NOMO-1 (cell line): ENCODE measurements at regions not wholly inside any gene's neighbourhood (a gene's known extent, or its start where the extent isn't known, plus 50 kb on each side); places are given as distances from the start of the nearest gene placed in this dataset.
"Not testable (repeated sequence)": the region's sequence is repeated elsewhere in the genome, so short reads cannot be mapped to it uniquely, and the experiment has no call there.

Experiments
- DNase-seq, 2 experiments: peaks; one replicate each; lab custom pipeline; 2025; ENCODE audit not compliant: unreplicated experiment in 2 of 2; lab: John Stamatoyannopoulos, UW

DNA sequence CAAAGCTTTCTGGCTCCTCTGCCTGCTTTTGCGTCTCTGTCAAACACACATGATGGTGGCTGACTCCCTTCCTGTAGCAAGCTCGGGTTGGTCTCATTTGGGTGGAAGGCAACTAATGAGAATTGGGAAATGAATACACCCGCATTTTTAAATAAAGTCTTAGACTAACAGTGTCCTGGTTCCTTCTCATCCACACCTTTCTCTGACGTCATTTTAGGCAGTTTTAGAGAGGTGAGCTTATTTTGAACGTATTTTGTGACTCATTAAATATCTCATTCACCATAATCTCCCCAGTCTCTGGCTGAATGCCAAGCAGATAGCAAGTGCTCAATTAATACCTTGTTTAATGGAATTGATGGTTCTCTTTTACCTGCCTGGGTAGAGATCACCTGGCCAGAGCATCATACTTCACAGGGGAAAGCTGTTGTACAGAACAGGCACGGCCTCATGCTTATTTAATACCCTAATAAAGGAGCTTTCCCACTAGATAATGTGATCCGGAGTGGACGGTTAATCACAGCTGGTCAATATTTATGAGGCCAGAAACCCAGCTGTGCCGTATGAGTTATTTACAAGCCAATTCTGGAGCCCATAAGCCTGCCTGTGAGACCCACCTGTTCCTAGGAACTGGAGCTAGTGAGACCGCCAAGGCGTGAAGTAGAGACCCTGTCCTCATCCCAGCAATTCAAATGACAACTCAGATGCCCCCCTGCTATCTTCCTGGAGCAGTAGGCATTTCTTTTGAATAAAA is 149.7 kb upstream of the PROK2 start:
- DNase-seq, result no peak

DNA sequence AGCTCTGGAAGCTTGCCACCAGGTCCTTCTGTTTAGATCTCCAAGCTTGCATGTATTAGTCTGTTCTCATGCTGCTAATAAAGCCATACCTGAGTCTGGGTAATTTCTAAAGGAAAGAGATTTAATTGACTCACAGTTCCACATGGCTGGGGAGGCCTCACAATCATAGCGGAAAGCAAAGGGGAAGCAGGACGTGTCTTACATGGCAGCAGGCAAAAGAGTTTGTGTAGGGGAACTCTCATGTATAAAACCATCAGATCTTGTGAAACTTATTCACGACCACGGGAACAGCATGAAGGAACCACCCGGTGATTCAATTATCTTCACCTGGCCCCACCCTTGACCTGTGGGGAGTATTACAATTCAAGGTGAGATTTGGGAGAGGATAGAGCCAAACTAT is 147.0 kb upstream of the PROK2 start:
- no peak for DNase-seq

DNA sequence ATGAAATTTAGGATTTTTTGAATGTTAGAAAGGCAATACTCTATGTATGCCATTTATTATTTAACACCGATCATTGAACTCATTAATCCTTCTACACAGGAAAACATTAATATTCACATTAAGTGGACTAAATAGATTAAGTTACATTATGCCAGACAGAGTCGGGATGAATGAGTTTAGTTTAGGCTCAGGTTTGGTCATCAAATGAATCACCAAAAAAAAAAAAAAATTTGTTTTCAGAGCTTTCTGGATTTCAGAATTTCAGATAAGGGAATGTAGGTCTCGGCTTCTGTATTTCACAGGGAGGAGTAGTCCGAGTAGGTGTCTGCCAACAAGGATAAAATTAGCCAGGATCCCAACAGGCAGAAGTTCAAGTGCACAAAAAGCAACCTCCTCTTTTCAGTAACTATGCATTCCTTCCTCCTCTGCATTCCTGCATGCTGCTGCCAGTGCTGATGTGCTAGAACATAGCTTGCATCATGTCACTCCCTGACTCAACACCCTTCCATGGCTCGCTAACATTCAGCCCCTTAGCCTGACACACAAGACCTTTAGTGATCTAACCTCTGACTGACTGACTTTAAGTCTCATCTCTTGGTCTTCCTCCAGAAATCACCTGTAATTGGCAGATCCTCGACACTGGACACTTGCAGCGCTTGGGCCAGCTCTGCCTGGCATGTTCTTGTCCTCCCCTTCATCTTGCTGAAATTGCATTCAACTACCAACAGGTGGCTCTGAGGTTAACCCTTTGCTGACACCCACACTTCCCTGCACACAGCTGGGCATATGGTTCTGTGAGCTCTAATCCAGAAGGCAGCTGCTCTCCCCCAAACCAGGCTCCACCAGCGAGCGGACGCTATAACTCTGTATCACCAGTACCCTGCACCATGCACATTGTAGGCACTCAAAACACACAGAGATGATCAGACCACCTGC is 145.4 kb upstream of the PROK2 start:
- no peak for DNase-seq

DNA sequence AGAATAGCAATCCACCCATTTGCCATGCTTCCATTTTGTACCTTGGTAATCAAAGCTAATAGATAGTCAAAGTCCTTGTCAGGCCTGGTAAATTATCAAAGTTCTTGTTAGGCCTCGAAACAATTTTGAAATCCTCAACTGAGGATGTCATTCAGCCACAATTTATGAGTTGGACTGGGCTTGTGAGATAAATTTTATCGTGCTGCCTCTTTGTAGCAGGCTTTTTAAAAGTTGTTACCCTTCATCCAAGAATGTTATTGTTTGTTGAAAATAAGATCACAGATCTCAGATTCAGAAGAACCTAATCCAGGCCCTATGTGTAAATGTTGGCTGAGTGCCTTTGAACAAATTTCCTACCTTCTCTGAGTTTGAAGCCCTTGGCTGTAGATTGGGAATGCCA is 143.3 kb upstream of the PROK2 start:
- no peak for DNase-seq

DNA sequence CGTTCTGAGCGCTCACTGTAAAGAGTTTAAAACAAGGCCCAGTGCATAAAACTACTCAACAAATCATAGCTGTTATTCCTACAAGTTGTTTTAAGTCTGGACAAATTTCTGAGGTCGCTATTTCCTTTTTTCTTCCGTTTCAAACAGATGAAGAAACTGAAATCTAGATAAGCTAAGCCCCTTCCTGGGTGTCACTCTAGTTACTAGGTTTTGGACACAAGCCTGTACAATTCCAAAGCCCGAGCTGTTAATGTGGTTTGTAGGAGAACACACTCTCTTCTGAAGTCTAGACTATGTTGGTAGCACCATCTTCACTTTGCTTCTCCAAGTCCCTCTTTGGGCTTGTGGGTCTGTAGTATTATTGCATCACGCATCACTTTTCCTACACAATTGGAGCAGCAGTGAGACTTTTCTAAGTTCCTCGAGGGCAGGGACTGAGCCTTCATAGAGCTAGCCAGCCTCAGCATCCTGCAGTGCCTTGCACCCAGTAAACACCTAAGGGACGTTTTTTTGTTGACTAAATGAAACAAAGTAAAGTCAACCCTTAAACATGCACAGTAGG is 142.6 kb upstream of the PROK2 start:
- DNase-seq, result no peak

DNA sequence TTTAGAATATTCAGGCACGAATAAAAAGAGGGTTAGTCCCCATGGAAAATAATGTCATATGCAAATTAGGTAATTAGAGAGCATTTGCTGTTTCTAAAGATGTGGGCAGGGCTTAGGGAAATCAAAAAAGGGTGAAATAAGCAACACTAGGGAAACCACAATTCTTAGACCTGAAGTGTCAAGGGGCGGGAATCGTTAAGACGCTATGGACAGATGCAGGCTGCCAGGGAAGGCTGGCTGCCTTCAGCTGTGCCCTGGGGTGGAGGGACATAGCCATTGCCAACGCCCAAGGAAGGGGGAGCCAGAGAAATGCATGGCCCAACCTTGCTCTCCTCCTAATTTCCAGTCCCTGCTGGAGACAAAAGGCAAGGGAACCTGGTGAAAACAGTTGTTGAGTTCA is 141.7 kb upstream of the PROK2 start:
- DNase-seq, result no peak

DNA sequence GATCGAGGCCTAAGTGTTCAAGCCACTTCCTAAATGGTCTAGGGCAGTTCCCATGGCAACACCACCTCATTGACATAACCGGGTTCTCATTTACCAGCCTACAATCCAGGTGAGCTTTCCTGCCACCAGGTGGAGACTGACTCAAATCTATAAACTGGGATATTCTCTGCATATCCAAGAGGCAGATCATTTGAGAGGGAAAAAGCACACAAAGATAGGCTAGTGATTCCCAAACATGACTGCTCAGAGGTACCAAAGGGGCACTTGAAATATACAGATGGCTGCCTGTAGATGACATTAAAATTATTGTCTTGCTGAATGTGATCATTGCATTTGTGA is 141.3 kb upstream of the PROK2 start:
- DNase-seq, result no peak

DNA sequence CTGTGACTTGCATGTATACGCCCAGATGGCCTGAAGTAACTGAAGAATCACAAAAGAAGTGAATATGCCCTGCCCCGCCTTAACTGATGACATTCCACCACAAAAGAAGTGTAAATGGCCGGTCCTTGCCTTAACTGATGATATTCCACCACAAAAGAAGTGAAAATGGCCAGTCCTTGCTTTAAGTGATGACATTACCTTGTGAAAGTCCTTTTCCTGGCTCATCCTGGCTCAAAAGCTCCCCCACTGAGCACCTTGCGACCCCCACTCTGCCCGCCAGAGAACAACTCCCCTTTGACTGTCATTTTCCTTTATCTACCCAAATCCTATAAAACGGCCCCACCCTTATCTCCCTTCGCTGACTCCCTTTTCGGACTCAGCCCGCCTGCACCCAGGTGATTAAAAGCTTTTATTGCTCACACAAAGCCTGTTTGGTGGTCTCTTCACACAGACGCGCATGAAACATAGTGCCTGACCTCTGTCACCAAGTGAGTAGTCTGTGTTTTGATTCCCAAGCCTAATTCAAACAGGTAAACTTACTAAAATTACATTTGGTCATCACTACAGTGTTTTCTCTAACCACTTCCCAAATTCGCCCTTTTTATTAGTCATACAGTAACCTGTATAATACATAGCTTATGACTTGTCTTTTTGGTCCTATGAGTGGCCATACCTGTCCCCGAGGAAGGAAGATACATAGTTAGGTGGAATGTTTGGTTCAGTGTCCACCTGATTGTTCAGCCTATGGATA is 140.7 kb upstream of the PROK2 start:
- not testable (repeated sequence) for DNase-seq

DNA sequence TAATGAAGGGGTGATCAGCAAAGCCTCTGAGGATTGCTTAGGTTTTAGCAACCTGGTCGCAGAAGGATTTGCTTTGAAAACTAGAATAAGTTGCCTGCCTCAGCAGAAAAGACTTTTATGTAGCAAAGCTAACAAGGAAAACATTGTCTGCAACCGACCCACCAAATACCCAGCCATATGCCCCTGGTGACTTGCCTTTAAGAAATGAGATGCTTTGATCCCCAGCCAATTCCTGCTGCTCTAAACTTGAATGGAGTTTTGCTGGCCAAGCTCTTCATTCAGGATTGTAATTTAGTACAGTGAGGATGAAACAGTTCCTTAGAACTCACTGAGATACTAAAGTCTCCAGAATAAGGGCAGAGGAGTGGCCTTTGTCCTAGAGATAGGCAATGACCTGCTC is 139.8 kb upstream of the PROK2 start:
- DNase-seq, result no peak

DNA sequence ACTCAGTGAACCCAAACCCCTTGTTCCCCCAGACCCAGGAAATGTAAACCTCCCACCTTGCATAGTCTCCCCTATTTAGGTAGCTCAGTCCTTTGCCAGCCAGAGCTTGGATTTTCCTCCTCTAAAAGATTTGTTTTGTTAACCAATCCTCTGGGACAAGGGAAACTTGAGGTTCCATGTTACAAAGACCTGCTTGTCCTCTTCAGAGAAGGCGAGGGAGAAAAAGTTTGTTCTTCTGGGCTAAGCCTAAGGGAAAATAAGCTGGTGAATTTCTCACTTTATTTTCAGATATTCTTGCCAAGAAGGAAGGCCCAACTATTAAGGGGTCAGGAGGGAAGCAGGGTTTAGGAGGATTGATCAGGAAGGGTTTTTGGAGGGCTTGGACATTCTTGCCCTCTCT is 136.1 kb upstream of the PROK2 start:
- DNase-seq, result no peak

DNA sequence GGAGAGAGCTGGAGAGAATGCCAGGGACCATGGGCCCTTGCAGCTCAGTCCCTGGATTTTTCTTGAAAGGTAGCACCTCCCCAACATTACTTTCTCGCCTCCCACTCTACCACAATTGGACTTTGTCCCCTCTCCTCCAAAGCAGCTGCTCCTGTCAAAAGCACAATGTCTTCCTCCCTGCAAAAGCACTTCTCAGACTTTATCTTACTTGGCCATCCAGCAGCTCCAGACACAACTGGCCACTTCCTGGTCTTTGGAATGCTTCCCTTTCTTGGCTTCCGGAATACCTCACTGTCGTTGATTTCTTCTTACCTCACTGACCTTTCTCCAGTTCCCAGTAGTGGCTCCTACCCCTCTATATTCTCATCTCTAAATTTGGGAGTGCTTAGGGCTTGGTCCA is 134.6 kb upstream of the PROK2 start:
- no peak for DNase-seq

DNA sequence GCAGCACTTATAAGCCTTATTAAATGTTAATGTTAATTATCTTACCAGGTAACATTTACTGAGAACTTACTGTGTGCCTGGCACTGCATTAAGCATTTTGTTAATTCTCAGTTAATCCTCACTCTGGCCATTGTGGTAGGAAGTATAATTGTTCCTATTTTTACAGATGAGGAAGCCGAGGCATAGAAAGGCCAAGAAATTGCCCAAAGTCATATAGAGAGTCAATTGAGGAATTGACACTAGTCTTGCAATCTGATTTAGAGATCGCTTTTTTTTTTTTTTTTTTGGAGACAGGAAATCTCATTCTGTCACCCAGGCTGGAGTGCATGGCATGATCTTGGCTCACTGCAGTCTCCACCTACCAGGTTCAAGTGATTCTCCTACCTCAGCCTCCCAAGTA is 132.6 kb upstream of the PROK2 start:
- DNase-seq, result peak; percentile 32 to 50

DNA sequence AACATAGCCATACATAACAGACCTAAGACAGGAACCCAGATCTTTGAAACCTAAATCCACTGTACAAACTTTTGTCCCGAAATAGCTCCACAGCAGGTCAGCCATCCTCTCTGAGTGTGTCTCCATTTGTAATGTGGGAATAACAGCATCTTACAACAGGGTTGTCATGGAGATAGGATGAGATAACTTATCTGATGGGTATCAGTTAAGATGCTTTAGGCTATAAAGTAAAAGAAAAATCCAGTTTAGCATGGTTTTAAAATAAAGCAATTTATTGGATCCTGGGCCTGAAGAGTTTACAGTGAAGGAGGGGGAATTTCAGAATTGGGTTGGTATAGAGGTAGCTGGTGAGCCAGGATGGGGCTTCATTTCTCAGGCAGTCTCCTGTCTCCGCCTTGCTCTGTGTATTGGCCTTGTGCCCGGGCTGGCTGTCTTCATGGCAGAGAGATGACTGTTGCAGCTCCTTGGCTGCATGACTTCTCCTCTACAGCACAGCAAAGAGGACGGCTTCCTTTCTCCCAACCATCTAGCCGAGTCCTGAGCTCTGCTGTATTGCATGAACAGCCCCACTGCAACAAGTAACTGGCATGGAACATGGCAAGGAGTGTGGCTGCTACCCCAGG is 131.9 kb upstream of the PROK2 start:
- no peak for DNase-seq

DNA sequence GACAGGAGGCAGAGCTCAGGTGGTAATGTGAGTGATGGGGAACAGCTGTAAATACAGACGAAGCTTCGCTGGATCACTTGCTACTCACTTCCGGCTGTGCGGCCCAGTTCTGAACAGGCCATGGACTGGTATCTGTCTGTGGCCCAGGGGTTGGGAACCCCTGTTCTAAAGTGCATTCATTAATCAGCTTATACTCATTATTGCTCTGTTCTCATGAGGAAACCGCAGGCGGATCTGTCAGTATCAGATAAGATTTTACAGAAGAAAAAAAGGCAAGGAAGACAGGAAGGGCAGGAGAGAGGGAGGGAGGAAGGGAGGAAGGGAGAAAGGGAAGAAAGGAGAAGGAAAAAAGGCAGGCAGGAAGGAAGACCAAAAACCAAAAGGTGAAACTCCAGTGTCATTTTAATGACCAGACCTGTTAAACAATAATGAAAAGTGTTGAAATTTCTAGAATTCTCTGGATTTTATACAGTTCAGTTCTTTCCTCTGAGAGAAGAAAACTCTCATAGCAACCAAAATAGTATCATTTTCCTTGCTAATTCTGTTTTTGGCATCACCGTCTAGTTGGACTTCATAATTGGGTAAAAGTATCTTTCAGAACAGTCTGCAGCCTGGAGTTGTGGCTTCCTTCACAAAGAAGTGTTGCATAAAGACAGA is 128.0 kb upstream of the PROK2 start:
- no peak for DNase-seq

DNA sequence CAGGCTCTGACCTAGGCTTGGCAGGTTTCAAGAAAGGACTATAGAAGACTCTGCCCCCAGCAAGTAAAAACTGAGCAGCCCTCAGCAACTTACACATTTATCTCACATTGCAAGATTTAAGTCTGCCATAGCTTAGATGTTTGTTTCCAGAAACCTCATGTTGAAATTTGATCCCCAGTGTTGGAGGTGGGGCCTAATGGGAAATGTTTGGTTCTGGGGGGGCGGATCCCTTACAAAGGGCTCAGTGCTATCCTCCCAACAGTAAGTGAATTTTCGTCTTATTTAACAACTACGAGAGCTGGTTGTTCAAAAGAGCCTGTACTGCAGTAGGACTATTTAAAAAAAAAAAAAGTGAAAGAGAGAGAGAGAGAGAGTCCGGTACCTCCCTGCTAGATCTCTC is 125.2 kb upstream of the PROK2 start:
- DNase-seq, result no peak

DNA sequence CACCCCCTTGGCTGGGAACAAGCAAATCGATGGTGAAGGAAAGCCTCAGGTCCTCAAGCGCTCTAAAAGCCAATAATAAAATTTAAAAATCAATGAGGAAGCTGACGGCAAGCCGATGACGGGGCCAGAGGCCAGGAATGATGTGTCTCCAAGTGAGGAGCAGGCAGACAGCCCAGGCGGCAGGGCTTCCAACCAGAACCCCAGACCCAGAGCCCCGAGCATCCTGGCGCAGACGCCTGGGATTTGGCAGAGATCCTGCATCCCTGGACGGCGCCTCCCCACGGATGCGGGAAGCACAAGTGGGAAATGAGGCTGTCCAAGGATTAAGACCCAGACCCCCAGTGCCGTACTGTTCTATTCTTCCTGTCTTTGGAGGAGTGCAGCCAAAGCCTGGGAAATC is 123.0 kb upstream of the PROK2 start:
- DNase-seq, result no peak

DNA sequence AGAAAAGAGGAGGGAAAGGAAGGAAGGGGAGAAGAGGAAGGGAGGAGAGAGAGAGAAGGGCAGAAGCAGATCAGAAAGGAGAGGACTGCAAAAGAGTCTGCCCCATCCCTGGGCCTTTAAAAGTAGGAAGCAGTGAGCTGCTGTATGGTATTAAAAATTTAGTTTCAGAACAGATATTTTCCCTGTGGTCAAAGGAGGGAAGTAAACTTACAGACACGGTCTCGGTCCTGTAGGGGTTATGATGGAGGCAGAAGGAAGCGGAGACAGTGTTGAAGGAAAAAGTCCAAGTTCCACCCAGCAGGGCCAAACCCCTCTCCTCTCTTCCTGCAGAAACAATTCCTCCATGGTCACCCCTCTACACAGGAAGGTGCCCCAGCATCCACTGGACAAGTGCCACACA is 122.0 kb upstream of the PROK2 start:
- DNase-seq, result peak; percentile 71 to 80

DNA sequence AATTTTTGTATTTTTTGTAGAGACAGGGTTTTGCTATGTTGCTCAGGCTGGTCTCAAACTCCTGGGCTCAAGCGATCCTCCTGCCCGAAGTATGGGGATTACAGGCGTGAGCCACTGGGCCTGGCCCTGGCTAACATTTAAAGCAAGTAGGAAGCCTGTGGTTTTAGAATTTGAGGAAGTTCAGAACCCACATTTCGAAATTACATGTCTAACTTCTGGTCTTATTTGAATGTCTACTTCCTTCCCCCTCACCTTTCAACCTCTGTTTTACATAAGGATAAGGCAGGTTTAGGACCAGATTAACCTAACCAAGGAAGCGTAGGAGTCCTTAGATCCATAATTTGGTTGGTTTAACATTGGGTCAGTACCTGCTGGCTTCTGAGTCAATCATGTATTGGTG is 120.5 kb upstream of the PROK2 start:
- peak; percentile 85 to 94 for DNase-seq

DNA sequence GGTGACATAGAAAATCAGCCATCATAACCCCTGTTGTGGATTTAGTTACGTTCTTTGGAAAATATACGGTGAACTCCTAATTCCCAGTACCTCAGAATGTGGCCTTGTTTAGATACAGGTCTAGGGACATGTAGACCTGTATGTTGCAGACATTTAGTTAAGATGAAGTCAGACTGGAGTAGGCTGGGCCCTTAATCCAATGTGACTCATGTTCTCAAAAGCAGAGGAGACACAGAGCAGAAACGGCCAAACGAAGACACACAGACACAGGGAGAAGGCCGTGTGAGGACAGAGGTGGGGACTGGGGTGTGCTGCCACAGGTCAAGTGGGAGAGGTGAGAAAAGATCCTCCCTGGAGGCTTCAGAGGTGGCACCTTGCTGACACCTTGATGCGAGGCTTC is 119.0 kb upstream of the PROK2 start:
- no peak for DNase-seq

DNA sequence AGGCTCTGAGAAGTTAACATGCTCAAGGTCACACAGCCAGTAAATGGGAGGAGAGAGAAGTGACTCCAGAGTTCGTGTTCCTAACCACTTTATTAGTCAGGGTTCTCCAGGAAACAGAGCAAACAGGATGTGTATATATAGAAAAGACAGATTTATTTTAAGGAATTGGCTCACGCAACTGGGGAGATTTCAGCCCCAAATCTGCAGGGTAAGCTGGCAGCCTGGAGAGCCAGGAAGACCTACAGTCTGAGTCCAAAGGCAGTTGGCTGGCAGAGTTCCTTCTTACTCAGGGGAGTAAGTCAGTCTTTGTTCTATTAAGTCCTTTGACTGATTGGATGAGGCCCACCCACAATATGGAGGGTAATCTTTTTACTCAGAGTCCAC is 118.2 kb upstream of the PROK2 start:
- DNase-seq, result no peak
